ENCODE measurements at regions not wholly inside any gene's neighbourhood (a gene's known extent, or its start where the extent isn't known, plus 50 kb on each side); places are given as distances from the start of the nearest gene placed in this dataset.
"Not testable (repeated sequence)": the region's sequence is repeated elsewhere in the genome, so short reads cannot be mapped to it uniquely, and the experiment has no call there.

DNA sequence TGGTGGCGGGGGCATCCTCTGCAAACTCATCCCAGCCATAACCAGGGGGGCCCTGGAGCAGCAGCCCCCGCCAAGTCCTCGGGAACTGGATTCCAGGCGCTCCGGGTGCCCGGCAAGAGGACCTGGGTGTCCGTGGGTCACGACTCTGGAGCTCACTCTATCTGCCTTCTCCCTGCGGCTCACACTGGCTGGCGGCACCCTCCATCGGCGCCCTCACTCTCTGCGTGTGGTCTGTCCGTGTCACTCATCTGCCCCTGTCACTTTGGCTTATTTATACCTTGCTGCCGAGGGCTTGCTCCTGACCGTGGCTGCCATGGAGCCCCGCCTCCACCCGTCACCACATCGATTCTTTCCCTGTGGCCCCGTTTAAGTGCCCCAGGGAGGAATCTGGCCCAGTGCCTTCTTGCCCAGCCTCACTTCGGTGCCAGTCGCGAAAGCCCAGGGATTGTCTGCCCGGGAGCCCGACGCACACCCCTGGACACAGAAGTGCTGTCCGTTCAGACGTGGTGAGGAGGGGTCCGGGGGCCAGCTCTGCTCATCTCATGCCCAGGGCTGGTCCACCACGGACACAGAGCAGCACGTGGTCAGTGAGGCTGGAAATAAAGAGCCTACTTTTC, 115.7 kb upstream of the ZNF469 start:
- TF ChIP-seq MAFK (IDR thresholded peaks at IDR 0.05; ENCODE audit: partially characterized antibody); POLR2A (IDR thresholded peaks at IDR 0.05; ENCODE audit: low read length); EP300 (IDR thresholded peaks at IDR 0.05); JUNB (IDR thresholded peaks at IDR 0.05); RAD21 (conservative IDR thresholded peaks at IDR 0.05 in 1 of 2, IDR thresholded peaks at IDR 0.05 in 1 of 2); MYC (IDR thresholded peaks at IDR 0.05; ENCODE audit: borderline replicate concordance, low read length); RNF2 (IDR thresholded peaks at IDR 0.05; ENCODE audit: borderline replicate concordance, low read depth); NR3C1 (IDR thresholded peaks at IDR 0.05): not testable (repeated sequence)
- TF ChIP-seq, protein P1, sequence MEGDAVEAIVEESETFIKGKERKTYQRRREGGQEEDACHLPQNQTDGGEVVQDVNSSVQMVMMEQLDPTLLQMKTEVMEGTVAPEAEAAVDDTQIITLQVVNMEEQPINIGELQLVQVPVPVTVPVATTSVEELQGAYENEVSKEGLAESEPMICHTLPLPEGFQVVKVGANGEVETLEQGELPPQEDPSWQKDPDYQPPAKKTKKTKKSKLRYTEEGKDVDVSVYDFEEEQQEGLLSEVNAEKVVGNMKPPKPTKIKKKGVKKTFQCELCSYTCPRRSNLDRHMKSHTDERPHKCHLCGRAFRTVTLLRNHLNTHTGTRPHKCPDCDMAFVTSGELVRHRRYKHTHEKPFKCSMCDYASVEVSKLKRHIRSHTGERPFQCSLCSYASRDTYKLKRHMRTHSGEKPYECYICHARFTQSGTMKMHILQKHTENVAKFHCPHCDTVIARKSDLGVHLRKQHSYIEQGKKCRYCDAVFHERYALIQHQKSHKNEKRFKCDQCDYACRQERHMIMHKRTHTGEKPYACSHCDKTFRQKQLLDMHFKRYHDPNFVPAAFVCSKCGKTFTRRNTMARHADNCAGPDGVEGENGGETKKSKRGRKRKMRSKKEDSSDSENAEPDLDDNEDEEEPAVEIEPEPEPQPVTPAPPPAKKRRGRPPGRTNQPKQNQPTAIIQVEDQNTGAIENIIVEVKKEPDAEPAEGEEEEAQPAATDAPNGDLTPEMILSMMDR (IDR thresholded peaks at IDR 0.05), result not testable (repeated sequence)
